K562 (cell line): ENCODE measurements at regions not wholly inside any gene's neighbourhood (a gene's known extent, or its start where the extent isn't known, plus 50 kb on each side); places are given as distances from the start of the nearest gene placed in this dataset.

Source experiments
- ATAC-seq: fragments of 200-7000 bp; cut with Tn5 transposase; 3 replicates; pipeline ENCODE4 v1.9.1; 2020; ENCODE audit warnings: moderate library complexity
- BruUV-seq: library from RNA; stranded (reverse); fragments of 400-500 nt; replicated peaks from 2 replicates; lab custom pipeline; 2021; lab: Mats Ljungman, UMichigan
- CTCF ChIA-PET: fragments of 300-600 bp; formaldehyde crosslinking; extraction: SDS; loops from one replicate; lab custom pipeline; 2021; ENCODE audit warnings: low intra/inter-chr PET ratio; lab: Yijun Ruan, JAX
- POLR2A ChIA-PET: fragments of 300-600, 350-650 bp; sonication (Branson Sonifier 250); formaldehyde crosslinking; extraction: SDS; loops from one replicate; lab custom pipeline; 2021; ENCODE audit warnings: antibody characterized with exemption, inconsistent platforms; lab: Yijun Ruan, JAX
- DNase-seq, 4 experiments: peaks; one replicate each; pipeline versions ENCODE4 v3.0.0 to v3.0.0-alpha.2; 2011 to 2018; ENCODE audit warnings: low spot score in 3 of 4, mixed read lengths in 3 of 4; ENCODE audit errors: extremely low read depth in 1 of 4
- FAIRE-seq: peaks from 2 replicates; lab custom pipeline; 2011; peaks lifted over from hg19 to GRCh38; lab: Jason Lieb, UNC
- H2AFZ ChIP-seq: 2 replicates; pipeline ENCODE4 v1.6.0; 2011; ENCODE audit warnings: low read depth, low read length, control low read depth, inconsistent platforms
- H3K27ac ChIP-seq: fragments of 200-600 bp; 3 replicates; pipeline ENCODE4 v1.8.0; 2011; ENCODE audit warnings: low read depth, mild to moderate bottlenecking, control low read depth, inconsistent platforms, low read length, moderate library complexity, mixed read lengths; ENCODE audit errors: extremely low read depth
- H3K27me3 ChIP-seq, 2 experiments: fragments of 300-600 bp in 1 of 2; 2 replicates in 1 of 2; 3 replicates in 1 of 2; pipeline versions ENCODE4 v1.6.0 to v1.8.0; 2011; ENCODE audit warnings: inconsistent platforms in 2 of 2, low read length in 2 of 2, mild to moderate bottlenecking in 1 of 2, mixed read lengths in 1 of 2, moderate library complexity in 1 of 2; ENCODE audit not compliant: control insufficient read depth in 2 of 2, insufficient read depth in 2 of 2
- H3K36me3 ChIP-seq: fragments of 300-600 bp; 3 replicates; pipeline ENCODE4 v1.8.0; 2011; ENCODE audit warnings: mild to moderate bottlenecking, low read length, inconsistent platforms; ENCODE audit not compliant: control insufficient read depth, insufficient read depth
- H3K4me1 ChIP-seq, 2 experiments: fragments of 200-600 bp in 1 of 2; replicated peaks in 1 of 2; 2 replicates in 1 of 2; 3 replicates in 1 of 2; pipeline versions ENCODE4 v1.5.1 to v1.8.0; 2011; ENCODE audit warnings: inconsistent platforms in 2 of 2, low read length in 2 of 2, mild to moderate bottlenecking in 1 of 2, mixed read lengths in 1 of 2, moderate library complexity in 1 of 2; ENCODE audit not compliant: control insufficient read depth in 2 of 2, insufficient read depth in 2 of 2
- H3K4me2 ChIP-seq: 2 replicates; pipeline ENCODE4 v1.6.1; 2011; ENCODE audit warnings: low read length, control low read depth, inconsistent platforms, mixed read lengths; ENCODE audit not compliant: insufficient read depth
- H3K4me3 ChIP-seq: fragments of 200-600 bp; sonication (generic), shearing (Covaris generic); 2 replicates; pipeline ENCODE4 v1.5.1; 2016; ENCODE audit warnings: control low read depth, inconsistent platforms
- H3K79me2 ChIP-seq: fragments of 200-600 bp; 3 replicates; pipeline ENCODE4 v1.8.0; 2011; ENCODE audit warnings: low read length, inconsistent platforms; ENCODE audit not compliant: control insufficient read depth, insufficient read depth
- H3K9ac ChIP-seq, 2 experiments: 2 replicates each; pipeline versions ENCODE4 v1.6.0 to v1.6.1; 2011; ENCODE audit warnings: low read depth in 2 of 2, low read length in 2 of 2, control low read depth in 1 of 2, inconsistent platforms in 1 of 2, mild to moderate bottlenecking in 1 of 2, mixed read lengths in 1 of 2; ENCODE audit not compliant: insufficient read depth in 1 of 2
- H3K9me1 ChIP-seq: one replicate; pipeline ENCODE4 v1.6.0; 2011; ENCODE audit warnings: inconsistent platforms, mild to moderate bottlenecking, low read length, moderate library complexity; ENCODE audit not compliant: control insufficient read depth, insufficient read depth
- H3K9me3 ChIP-seq: replicated peaks from 2 replicates; pipeline ENCODE4 v1.5.1; 2011; ENCODE audit warnings: low read depth, low read length, inconsistent platforms; ENCODE audit not compliant: control insufficient read depth, insufficient read depth
- H4K20me1 ChIP-seq: replicated peaks from 2 replicates; pipeline ENCODE4 v1.6.1; 2011; ENCODE audit warnings: low read length, inconsistent platforms, mixed read lengths; ENCODE audit not compliant: control insufficient read depth, insufficient read depth
- CHD1 ChIP-seq: fragments of 200-600 bp; sonication (generic); IDR thresholded peaks from one replicate; pipeline ENCODE4 v1.6.1; 2012; ENCODE audit warnings: mild to moderate bottlenecking, moderate library complexity, low read length, inconsistent platforms
- ETS2 ChIP-seq: IDR thresholded peaks from 2 replicates; pipeline ENCODE4 v1.6.1; 2016; ENCODE audit warnings: borderline replicate concordance, missing genetic modification characterization, mild to moderate bottlenecking, moderate library complexity, missing compliant biosample characterization; ENCODE audit not compliant: poor library complexity, severe bottlenecking
- L3MBTL2 ChIP-seq: fragments of 450-650 bp; IDR thresholded peaks from 2 replicates; pipeline ENCODE4 v1.6.1; 2016; ENCODE audit warnings: mild to moderate bottlenecking, moderate library complexity
- MTA2 ChIP-seq: fragments of 450-650 bp; IDR thresholded peaks from 2 replicates; pipeline ENCODE4 v1.6.1; 2016; ENCODE audit warnings: low read depth
- PBX2 ChIP-seq, 2 experiments: IDR thresholded peaks in 1 of 2; conservative IDR thresholded peaks in 1 of 2; 2 replicates each; pipeline ENCODE4 v1.6.1; 2016; ENCODE audit warnings: low read depth in 2 of 2, mild to moderate bottlenecking in 1 of 2, missing compliant biosample characterization in 1 of 2, missing genetic modification characterization in 1 of 2, moderate library complexity in 1 of 2
- PURB ChIP-seq: sonication (generic); formaldehyde crosslinking; IDR thresholded peaks from 2 replicates; pipeline ENCODE4 v1.9.0; 2021; ENCODE audit warnings: low read depth, mild to moderate bottlenecking, missing genetic modification reagents
- RHOXF2B ChIP-seq: fragments of 250-450 bp; sonication (Bioruptor Pico); conservative IDR thresholded peaks from 2 replicates; pipeline ENCODE4 v1.5.1; 2021
- RUNX1 ChIP-seq: sonication (generic); IDR thresholded peaks from 2 replicates; pipeline ENCODE4 v1.6.1; 2016; ENCODE audit warnings: antibody characterized with exemption, low read depth
- YY1 ChIP-seq, 3 experiments: IDR thresholded peaks; 2 replicates each; pipeline ENCODE4 v1.6.1; 2011; ENCODE audit warnings: low read length in 2 of 3, mild to moderate bottlenecking in 2 of 3, moderate library complexity in 2 of 3, borderline replicate concordance in 1 of 3, control low read depth in 1 of 3, low read depth in 1 of 3; ENCODE audit not compliant: insufficient read depth in 3 of 3, insufficient replicate concordance in 2 of 3, control insufficient read depth in 1 of 3, insufficient read length in 1 of 3; ENCODE audit errors: extremely low read depth in 1 of 3
- ZNF311 ChIP-seq: fragments of 250-450 bp; sonication (Bioruptor Pico); IDR thresholded peaks from 2 replicates; pipeline ENCODE4 v1.4.0; 2020; ENCODE audit warnings: mild to moderate bottlenecking, moderate library complexity
- ZNF395 ChIP-seq: fragments of 200-800 bp; sonication (Bioruptor generic); IDR thresholded peaks from 2 replicates; pipeline ENCODE4 v1.6.1; 2017; ENCODE audit warnings: missing genetic modification characterization, missing compliant biosample characterization
- in situ Hi-C: fragments of 300-500 bp; cut with MboI; formaldehyde crosslinking; loops from 4 replicates; pipeline ENCODE4 v1.15.0; 2018; ENCODE audit warnings: inconsistent platforms, mixed read lengths
- intact Hi-C: fragments of 100-400 bp; cut with micrococcal nuclease; formaldehyde crosslinking; loops from 2 replicates; pipeline ENCODE4 v1.14.2; 2022

GRCh38 chr5:27341342-27341741 is 303.0 kb upstream of the CDH9 start:
- POLR2A ChIA-PET: no interaction called here
- H3K27me3 ChIP-seq: no peaks in the 10 kb centered on the region
- in situ Hi-C loops: no loop called here
- no peak for ATAC-seq
- H2AFZ ChIP-seq: no peak overlapping the region
- FAIRE-seq: no peak
- H3K4me3 ChIP-seq: no peak overlapping the region
- H3K27ac ChIP-seq: no peak overlapping the region
- BruUV-seq: no TSS peak
- TF ChIP-seq ZNF311 (CRISPR knock-in tag): no peak
- TF ChIP-seq MTA2: no peak
- TF ChIP-seq PURB (CRISPR knock-in tag): no peak
- TF ChIP-seq CHD1: no peak
- TF ChIP-seq ZNF395 (CRISPR knock-in tag): no peak
- no peak for TF ChIP-seq RHOXF2B (CRISPR knock-in tag)
- TF ChIP-seq ETS2 (tag): no peak
- TF ChIP-seq RUNX1: no peak
- no peak for TF ChIP-seq YY1 (IDR thresholded peaks at IDR 0.05; ENCODE audit: borderline replicate concordance in 1 of 3, control insufficient read depth in 1 of 3, extremely low read depth in 1 of 3, insufficient read depth in 3 of 3, insufficient read length in 1 of 3, insufficient replicate concordance in 2 of 3, low read depth in 1 of 3, low read length in 2 of 3)
- no peak for TF ChIP-seq PBX2 (CRISPR knock-in tag; IDR thresholded peaks at IDR 0.05; ENCODE audit: low read depth)
- no peak for TF ChIP-seq PBX2 (tag; conservative IDR thresholded peaks at IDR 0.05; ENCODE audit: low read depth)
- no peak for TF ChIP-seq L3MBTL2
- no peaks in the 10 kb centered on the region for H3K9me1 ChIP-seq
- CTCF ChIA-PET: no interaction called here
- no peaks in the 10 kb centered on the region for H3K4me1 ChIP-seq
- H3K79me2 ChIP-seq: no peaks in the 10 kb centered on the region
- no peaks in the 10 kb centered on the region for H4K20me1 ChIP-seq
- H3K4me2 ChIP-seq: no peak overlapping the region
- no peaks in the 10 kb centered on the region for H3K36me3 ChIP-seq
- intact Hi-C loops: no loop called here
- H3K9ac ChIP-seq: no peak overlapping the region
- no peaks in the 10 kb centered on the region for H3K9me3 ChIP-seq
- no peak for DNase-seq
